GM06990 (cell line): ENCODE measurements at regions not wholly inside any gene's neighbourhood (a gene's known extent, or its start where the extent isn't known, plus 50 kb on each side); places are given as distances from the start of the nearest gene placed in this dataset.

Experiments used
- DNase-seq: peaks from one replicate; pipeline ENCODE4 v3.0.0-alpha.2; 2011; ENCODE audit not compliant: insufficient read length; ENCODE audit errors: extremely low read depth
- H3K27me3 ChIP-seq: replicated peaks from 2 replicates; pipeline ENCODE4 v1.6.0; 2011; ENCODE audit warnings: low read length; ENCODE audit not compliant: control insufficient read depth, insufficient read depth
- H3K36me3 ChIP-seq: 2 replicates; pipeline ENCODE4 v1.5.1; 2011; ENCODE audit warnings: low read length; ENCODE audit not compliant: control insufficient read depth, insufficient read depth
- H3K4me3 ChIP-seq: replicated peaks from 2 replicates; pipeline ENCODE4 v1.5.1; 2011; ENCODE audit warnings: low read depth, mild to moderate bottlenecking, control low read depth, low read length
- CTCF ChIP-seq: IDR thresholded peaks from 2 replicates; pipeline ENCODE4 v1.5.1; 2011; ENCODE audit warnings: low read length, control low read depth, mild to moderate bottlenecking, inconsistent platforms; ENCODE audit not compliant: insufficient read depth, poor library complexity, severe bottlenecking

DNA sequence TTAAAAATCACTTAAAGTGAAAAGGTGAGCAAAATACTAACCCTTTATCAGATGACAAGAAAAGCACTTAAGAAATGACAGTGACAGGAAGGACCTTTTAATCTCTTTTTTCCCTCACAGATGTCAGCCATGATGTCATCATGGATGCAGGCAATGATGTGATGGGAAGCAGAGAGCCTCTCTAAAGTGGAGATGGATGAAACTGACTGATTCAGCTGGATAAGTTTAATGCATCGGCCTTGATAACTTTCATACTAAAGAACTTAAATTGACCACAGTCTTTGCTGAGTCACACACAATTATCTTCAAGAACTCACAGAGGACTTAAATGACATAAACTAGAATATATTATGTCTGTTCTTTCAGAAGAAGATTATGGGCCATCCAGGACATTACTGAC lies 153.2 kb upstream of the FGF10 start:
- H3K36me3 ChIP-seq = no peaks in the 10 kb centered on the region
- no peak for TF ChIP-seq CTCF
- H3K27me3 ChIP-seq = no peaks in the 10 kb centered on the region
- no peak overlapping the region for H3K4me3 ChIP-seq
- DNase-seq = no peak

DNA sequence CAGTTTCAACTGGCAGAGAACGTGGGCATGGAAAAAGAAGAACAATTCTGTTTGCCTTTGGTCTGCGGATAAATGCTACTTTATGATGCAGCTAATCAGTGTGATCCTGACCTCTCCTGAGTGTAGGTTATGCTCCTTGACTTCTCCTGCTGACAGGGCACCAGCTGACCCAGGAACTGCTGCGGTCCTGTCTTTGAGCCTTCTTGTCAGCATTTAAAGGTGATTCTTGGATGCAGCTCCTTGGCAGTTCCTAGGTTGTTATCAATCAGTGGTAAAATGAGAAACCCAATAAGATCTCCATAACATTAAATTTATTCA lies 150.3 kb upstream of the FGF10 start:
- DNase-seq = no peak
- no peak overlapping the region for H3K4me3 ChIP-seq
- no peaks in the 10 kb centered on the region for H3K27me3 ChIP-seq
- no peaks in the 10 kb centered on the region for H3K36me3 ChIP-seq
- TF ChIP-seq CTCF = no peak

DNA sequence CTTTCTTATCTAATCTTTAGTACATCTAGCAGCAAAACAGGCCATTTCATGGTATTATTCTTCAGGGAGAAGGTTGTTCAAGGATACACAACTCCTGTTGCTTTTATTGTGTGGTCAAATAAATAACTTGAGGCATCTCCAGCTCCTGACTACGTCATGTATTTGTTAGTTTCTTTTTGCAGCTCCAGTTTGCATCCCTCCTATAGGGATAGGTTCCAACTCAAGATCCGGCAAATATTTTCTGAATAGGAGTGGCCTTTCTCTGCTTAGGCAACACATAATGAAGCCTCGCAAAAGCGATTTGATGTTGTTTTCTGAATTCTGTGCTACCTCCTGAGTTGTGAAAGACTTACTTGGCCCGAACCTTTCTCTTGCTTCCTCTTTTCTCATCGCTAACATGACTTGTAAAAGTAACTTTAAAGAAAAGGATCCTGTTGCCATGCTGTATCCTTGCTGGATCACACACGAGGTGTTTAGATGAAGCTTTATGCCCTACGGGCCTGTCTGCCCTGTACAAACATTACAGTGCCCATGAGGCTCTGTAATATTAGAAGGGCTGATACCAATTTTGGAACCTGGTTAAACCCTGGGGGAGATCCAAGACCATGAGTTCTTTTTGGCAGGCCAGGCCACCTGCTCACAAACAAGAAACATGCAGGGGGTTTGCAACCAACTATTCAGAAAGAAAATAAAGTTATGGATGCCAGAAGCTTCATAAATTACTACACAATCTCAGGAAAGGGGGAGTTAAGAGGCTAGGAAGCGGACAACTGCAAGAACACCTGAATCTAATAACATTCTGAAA lies 149.8 kb upstream of the FGF10 start:
- H3K4me3 ChIP-seq = no peak overlapping the region
- H3K27me3 ChIP-seq = no peaks in the 10 kb centered on the region
- H3K36me3 ChIP-seq = no peaks in the 10 kb centered on the region
- TF ChIP-seq CTCF = no peak
- DNase-seq = no peak

GRCh38 chr5:44536650-44537260 lies 147.5 kb upstream of the FGF10 start:
- no peaks in the 10 kb centered on the region for H3K36me3 ChIP-seq
- no peak overlapping the region for H3K4me3 ChIP-seq
- TF ChIP-seq CTCF = peak; percentile 65
- no peak for DNase-seq
- H3K27me3 ChIP-seq = no peaks in the 10 kb centered on the region

DNA sequence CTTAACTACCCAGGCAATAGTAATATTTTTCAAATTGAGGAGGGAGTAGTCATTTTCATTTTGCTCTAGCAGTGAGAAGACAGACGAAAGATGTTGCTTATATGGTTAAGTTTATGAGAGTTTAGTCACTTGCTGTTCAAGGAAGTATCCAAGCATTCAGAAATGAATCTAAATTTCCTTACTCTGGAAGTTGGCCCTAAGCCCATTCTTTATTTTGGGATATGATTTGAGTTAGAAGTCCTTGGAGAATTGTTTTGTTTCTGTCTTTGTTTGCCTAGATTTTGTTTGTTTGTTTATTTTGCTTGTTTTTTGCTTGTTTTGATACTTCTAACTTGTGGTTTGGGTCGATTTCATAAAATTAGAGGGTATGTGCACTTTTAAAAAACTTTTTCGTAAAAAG lies 146.4 kb upstream of the FGF10 start:
- Histone ChIP-seq H3K27me3 (no peaks in the 10 kb centered on the region), H3K36me3 (no peaks in the 10 kb centered on the region), H3K4me3 (no peak overlapping the region)
- TF ChIP-seq CTCF = no peak
- no peak for DNase-seq
